ENCODE measurements at regions not wholly inside any gene's neighbourhood (a gene's known extent, or its start where the extent isn't known, plus 50 kb on each side); places are given as distances from the start of the nearest gene placed in this dataset.
A peak's percentile ranks its signal among the peaks of the same experiment; 100 is the strongest.

DNA sequence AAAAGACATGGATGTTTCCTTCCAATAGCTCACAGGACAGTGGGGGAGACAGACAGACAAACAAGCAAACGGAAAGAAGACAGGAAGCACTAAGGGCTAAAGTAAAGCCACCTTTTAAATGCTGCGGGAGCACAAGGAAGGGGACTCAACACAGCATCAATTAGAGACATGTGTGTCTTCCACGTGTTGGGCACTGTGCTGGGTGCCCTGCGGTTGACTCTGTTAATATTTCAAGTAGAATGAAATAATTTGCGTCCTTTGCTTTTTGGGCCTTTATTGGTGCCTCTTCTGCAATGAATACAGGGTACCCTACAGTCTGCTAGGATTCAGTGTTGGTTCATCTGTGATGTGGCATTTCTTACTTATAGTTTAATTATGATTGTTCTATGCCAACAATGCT lies 90.9 kb upstream of the CPM start:
- Histone ChIP-seq H3K4me3 (ENCODE audit: extremely low read depth in 1 of 4, insufficient read depth in 2 of 4, low read depth in 3 of 4, low read length in 4 of 4) (no peak overlapping the region), H4K20me1 (replicated peaks in 1 of 2; ENCODE audit: control insufficient read depth in 1 of 2, insufficient read depth in 2 of 2, low read length in 2 of 2) (no peaks in the 10 kb centered on the region), H3K79me2 (ENCODE audit: control insufficient read depth in 1 of 2, insufficient read depth in 2 of 2, low read length in 2 of 2) (no peaks in the 10 kb centered on the region), H3K4me2 (ENCODE audit: insufficient read depth in 1 of 2, low read depth in 2 of 2, low read length in 2 of 2) (no peak overlapping the region), H4K91ac (replicated peaks; ENCODE audit: insufficient read length, low read length) (no peak overlapping the region), H4K5ac (ENCODE audit: insufficient read length, low read depth, low read length) (no peak overlapping the region), H3K14ac (ENCODE audit: insufficient read length) (no peak overlapping the region), H3K27me3 (replicated peaks in 1 of 4; ENCODE audit: control insufficient read depth in 3 of 4, extremely low read depth in 1 of 4, insufficient read depth in 3 of 4, low read length in 3 of 4) (no peaks in the 10 kb centered on the region), H3K9ac (replicated peaks in 1 of 4; ENCODE audit: extremely low read depth in 1 of 4, low read depth in 3 of 4, low read length in 3 of 4) (no peak overlapping the region), H2BK20ac (ENCODE audit: low read length) (no peak overlapping the region), H3K18ac (ENCODE audit: extremely low read depth, low read length) (no peak overlapping the region), H3K4me1 (replicated peaks in 1 of 4; ENCODE audit: control insufficient read depth in 3 of 4, insufficient read depth in 4 of 4, low read length in 3 of 4) (no peaks in the 10 kb centered on the region), H4K8ac (ENCODE audit: extremely low read depth, insufficient read depth, low read length) (no peak overlapping the region), H2BK15ac (ENCODE audit: low read length) (no peak overlapping the region), H2AFZ (ENCODE audit: low read length) (0 out of 2 replicates have a peak overlapping the region, but pooled peaks have one; percentile 38), H3K36me3 (ENCODE audit: control insufficient read depth in 2 of 4, insufficient read depth in 4 of 4, low read length in 3 of 4) (no peaks in the 10 kb centered on the region), H3K79me1 (ENCODE audit: low read depth, low read length) (no peaks in the 10 kb centered on the region), H3K23me2 (ENCODE audit: low read depth, low read length) (no peaks in the 10 kb centered on the region), H2BK5ac (ENCODE audit: low read depth, low read length) (no peak overlapping the region), H2AK5ac (ENCODE audit: low read depth, low read length) (no peak overlapping the region), H3K56ac (replicated peaks; ENCODE audit: insufficient read length, low read depth, low read length) (no peak overlapping the region), H3K23ac (ENCODE audit: insufficient read length) (no peak overlapping the region), H3K9me3 (ENCODE audit: insufficient read depth in 2 of 2, low read depth in 1 of 2, low read length in 1 of 2) (no peaks in the 10 kb centered on the region), H2BK12ac (ENCODE audit: low read depth, low read length) (no peak overlapping the region), H3K27ac (ENCODE audit: low read depth, low read length) (no peak overlapping the region), H3K4ac (replicated peaks; ENCODE audit: insufficient read length, low read depth, low read length) (no peak overlapping the region), H2BK120ac (replicated peaks; ENCODE audit: low read depth, low read length) (no peak overlapping the region)
- TF ChIP-seq SIN3A (conservative IDR thresholded peaks at IDR 0.05 in 1 of 2, IDR thresholded peaks at IDR 0.05 in 1 of 2; ENCODE audit: low read depth in 1 of 2, low read length in 2 of 2) (no peak), PHF8 (conservative IDR thresholded peaks at IDR 0.05; ENCODE audit: low read depth, low read length) (no peak), POLR2A (IDR thresholded peaks at IDR 0.05; ENCODE audit: control extremely low read depth in 1 of 2, low read depth in 2 of 2, low read length in 2 of 2) (no peak), RAD21 (IDR thresholded peaks at IDR 0.05 in 1 of 2, conservative IDR thresholded peaks at IDR 0.05 in 1 of 2; ENCODE audit: low read depth in 2 of 2, low read length in 2 of 2) (no peak), SUZ12 (IDR thresholded peaks at IDR 0.05; ENCODE audit: low read length) (no peak), TCF12 (IDR thresholded peaks at IDR 0.05; ENCODE audit: low read depth, low read length) (no peak), CHD1 (IDR thresholded peaks at IDR 0.05; ENCODE audit: low read depth, low read length) (no peak), SP4 (IDR thresholded peaks at IDR 0.05; ENCODE audit: low read length) (no peak), JUND (IDR thresholded peaks at IDR 0.05; ENCODE audit: low read length) (no peak), KDM1A (IDR thresholded peaks at IDR 0.05; ENCODE audit: borderline replicate concordance, low read length) (no peak), HDAC6 (IDR thresholded peaks at IDR 0.05; ENCODE audit: low read depth, low read length) (no peak), POU5F1 (IDR thresholded peaks at IDR 0.05; ENCODE audit: low read depth, low read length) (no peak), RNF2 (IDR thresholded peaks at IDR 0.05; ENCODE audit: borderline replicate concordance, low read depth, low read length, missing control alignments, poor library complexity, severe bottlenecking) (no peak), GTF2F1 (IDR thresholded peaks at IDR 0.05; ENCODE audit: borderline replicate concordance, low read depth, low read length) (no peak)
- TF ChIP-seq, protein P1, sequence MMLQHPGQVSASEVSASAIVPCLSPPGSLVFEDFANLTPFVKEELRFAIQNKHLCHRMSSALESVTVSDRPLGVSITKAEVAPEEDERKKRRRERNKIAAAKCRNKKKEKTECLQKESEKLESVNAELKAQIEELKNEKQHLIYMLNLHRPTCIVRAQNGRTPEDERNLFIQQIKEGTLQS (IDR thresholded peaks at IDR 0.05; ENCODE audit: insufficient read depth, low read depth, low read length), result no peak
- POLR2A ChIA-PET (ENCODE audit: partially characterized antibody), result no interaction called here
- DNase-seq (ENCODE audit: low read depth in 1 of 2, low spot score in 2 of 2) (no peak), FAIRE-seq (no peak)
- WGBS, 2 experiments (ENCODE audit: extremely low coverage in 1 of 2, insufficient coverage in 1 of 2, insufficient read length in 1 of 2, insufficient replicate concordance in 2 of 2, low coverage in 1 of 2, low lambda C conversion rate in 2 of 2, missing lambda C conversion rate in 1 of 2), result 83% methylated on average over 5 of the region's 5 CpGs; no CpG with 5 or more reads in 1 of the 2 experiments
- CTCF ChIA-PET (ENCODE audit: partially characterized antibody), result no interaction called here
